WERI-Rb-1 (cell line): ENCODE measurements at regions not wholly inside any gene's neighbourhood (a gene's known extent, or its start where the extent isn't known, plus 50 kb on each side); places are given as distances from the start of the nearest gene placed in this dataset.

ENCODE experiments used
- DNase-seq: peaks from one replicate; pipeline ENCODE4 v3.0.0-alpha.2; 2020
- H3K27ac ChIP-seq: fragments of 250-450 bp; sonication (Bioruptor Pico); 2 replicates; pipeline ENCODE4 v1.5.1; 2020; ENCODE audit warnings: mild to moderate bottlenecking, moderate library complexity
- H3K27me3 ChIP-seq: fragments of 250-450 bp; sonication (Bioruptor Pico); 2 replicates; pipeline ENCODE4 v1.5.1; 2021; ENCODE audit warnings: mild to moderate bottlenecking, low read depth, moderate library complexity; ENCODE audit not compliant: insufficient read depth, severe bottlenecking
- H3K36me3 ChIP-seq: fragments of 250-450 bp; sonication (Bioruptor Pico); 2 replicates; pipeline ENCODE4 v1.5.1; 2020; ENCODE audit warnings: mild to moderate bottlenecking, moderate library complexity
- H3K4me3 ChIP-seq: 2 replicates; pipeline ENCODE4 v1.5.1; 2011; ENCODE audit warnings: low read depth, mild to moderate bottlenecking, control low read depth, low read length
- H3K9me3 ChIP-seq: fragments of 250-450 bp; sonication (Bioruptor Pico); 2 replicates; pipeline ENCODE4 v1.5.1; 2021; ENCODE audit warnings: mild to moderate bottlenecking, moderate library complexity; ENCODE audit not compliant: severe bottlenecking
- CTCF ChIP-seq: IDR thresholded peaks from 2 replicates; pipeline ENCODE4 v1.5.1; 2011; ENCODE audit warnings: low read depth, mild to moderate bottlenecking, control low read depth, inconsistent platforms, low read length

DNA sequence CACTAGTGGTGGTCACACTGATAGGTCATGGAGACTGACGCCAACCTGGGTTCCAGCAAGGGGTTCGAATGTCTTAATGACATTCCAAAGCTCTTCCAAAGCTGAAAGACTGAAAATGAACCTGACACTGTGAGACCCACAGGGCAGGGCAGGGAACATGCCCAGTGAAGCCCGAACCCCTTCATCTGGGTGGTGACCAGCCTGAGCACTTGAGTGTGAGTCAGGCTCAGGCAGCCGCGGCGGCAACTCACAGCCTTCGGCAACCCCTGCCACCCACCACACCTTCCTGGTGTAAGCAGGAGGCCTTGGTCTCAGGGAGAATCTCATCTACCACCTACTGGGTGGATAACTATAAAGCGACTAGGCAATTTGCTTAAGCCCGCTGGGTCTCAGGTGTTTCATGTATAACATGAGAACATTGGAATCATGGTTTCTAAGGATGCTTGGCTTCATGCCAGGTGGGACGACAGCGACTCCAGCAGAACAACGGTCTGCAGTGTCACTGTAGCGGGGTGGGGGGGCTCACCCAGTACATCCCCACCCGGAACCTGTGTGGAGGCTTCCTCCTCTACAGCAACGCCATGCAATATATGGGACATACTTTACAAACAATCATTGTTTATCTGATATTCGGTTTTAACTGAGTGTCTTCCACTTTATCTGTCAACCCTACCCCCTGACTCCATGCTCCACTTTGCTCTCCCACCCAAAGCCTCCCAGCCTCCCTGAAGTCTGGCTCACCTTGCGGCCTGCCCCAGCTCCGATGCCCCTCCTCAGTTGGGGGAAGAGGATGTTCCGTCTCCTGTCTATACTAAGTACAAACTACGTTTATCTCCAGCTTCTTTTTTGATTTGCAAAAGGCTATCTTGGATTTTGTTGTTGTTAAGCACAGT, 125.0 kb upstream of the MEF2A start:
- DNase-seq: peak; percentile 2
- H3K27me3 ChIP-seq: no peaks in the 10 kb centered on the region
- no peak overlapping the region for H3K27ac ChIP-seq
- H3K36me3 ChIP-seq: no peaks in the 10 kb centered on the region
- TF ChIP-seq CTCF: no peak
- no peak overlapping the region for H3K4me3 ChIP-seq
- H3K9me3 ChIP-seq: no peaks in the 10 kb centered on the region

DNA sequence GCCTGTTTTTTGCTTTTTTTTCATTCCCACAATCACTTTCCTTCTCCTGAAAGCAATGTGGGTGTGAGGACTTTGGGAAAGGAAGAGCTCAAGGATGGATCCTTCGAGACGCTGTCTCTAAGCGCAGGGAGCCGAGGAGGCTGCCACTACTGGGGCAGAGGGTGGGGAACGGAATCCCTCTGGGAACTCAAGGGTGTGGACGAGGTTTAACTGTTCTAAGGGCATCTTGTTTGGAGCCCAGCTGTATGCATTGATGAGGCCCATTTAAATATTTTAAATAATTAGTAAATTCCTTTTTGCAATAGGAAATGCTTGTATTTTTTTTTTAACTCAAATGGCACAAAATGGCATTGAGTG, 124.4 kb upstream of the MEF2A start:
- Histone ChIP-seq H3K4me3 (no peak overlapping the region), H3K9me3 (no peaks in the 10 kb centered on the region), H3K27me3 (no peaks in the 10 kb centered on the region), H3K27ac (no peak overlapping the region), H3K36me3 (no peaks in the 10 kb centered on the region)
- TF ChIP-seq CTCF: no peak
- no peak for DNase-seq

GRCh38 chr15:99441871-99442251, 123.9 kb upstream of the MEF2A start:
- no peaks in the 10 kb centered on the region for H3K27me3 ChIP-seq
- no peaks in the 10 kb centered on the region for H3K36me3 ChIP-seq
- TF ChIP-seq CTCF: no peak
- no peak overlapping the region for H3K27ac ChIP-seq
- no peaks in the 10 kb centered on the region for H3K9me3 ChIP-seq
- DNase-seq: no peak
- H3K4me3 ChIP-seq: no peak overlapping the region

GRCh38 chr15:99442252-99442897, 123.4 kb upstream of the MEF2A start:
- TF ChIP-seq CTCF: no peak
- Histone ChIP-seq H3K4me3 (no peak overlapping the region), H3K27me3 (no peaks in the 10 kb centered on the region), H3K27ac (no peak overlapping the region), H3K36me3 (no peaks in the 10 kb centered on the region), H3K9me3 (no peaks in the 10 kb centered on the region)
- peak; percentile 5 for DNase-seq

DNA sequence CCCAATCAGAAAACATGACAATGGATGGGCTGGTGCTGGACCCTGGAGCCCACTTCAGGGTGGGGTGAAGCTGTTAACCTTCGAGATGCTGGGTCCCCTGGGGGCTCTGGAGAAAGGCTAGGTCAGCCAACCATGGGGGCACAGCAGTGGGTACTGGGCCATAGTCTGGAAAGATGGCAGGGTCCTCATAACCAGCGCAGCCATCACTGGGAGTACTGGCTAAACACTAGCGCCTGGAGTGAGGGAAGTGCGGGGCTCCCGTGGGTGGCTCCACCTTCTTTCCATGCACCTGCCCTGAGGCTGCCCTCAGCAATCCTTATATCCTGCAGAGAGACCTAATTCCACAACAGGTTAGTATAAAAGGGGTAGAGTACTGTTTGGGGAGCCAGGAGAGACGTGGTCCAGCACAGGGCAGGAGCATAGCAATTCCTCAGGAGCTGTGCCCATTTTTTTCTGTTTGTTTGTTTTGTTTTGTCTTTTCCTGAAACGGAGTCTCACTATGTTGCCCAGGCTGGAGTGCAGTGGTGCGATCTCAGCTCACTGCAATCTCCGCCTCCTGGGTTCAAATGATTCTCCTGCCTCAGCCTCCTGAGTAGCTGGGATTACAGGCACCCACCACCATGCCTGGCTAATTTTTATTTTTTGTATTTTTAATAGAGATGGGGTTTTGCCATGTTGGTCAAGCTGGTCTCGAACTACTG, 122.6 kb upstream of the MEF2A start:
- no peak overlapping the region for H3K27ac ChIP-seq
- H3K36me3 ChIP-seq: no peaks in the 10 kb centered on the region
- no peak overlapping the region for H3K4me3 ChIP-seq
- no peak for TF ChIP-seq CTCF
- no peaks in the 10 kb centered on the region for H3K9me3 ChIP-seq
- DNase-seq: no peak
- no peaks in the 10 kb centered on the region for H3K27me3 ChIP-seq
